Daoy (cell line): ENCODE measurements at regions not wholly inside any gene's neighbourhood (a gene's known extent, or its start where the extent isn't known, plus 50 kb on each side); places are given as distances from the start of the nearest gene placed in this dataset.

Experiments used
- DNase-seq: peaks from one replicate; pipeline ENCODE4 v3.0.0-alpha.2; 2015; ENCODE audit warnings: low read depth

DNA sequence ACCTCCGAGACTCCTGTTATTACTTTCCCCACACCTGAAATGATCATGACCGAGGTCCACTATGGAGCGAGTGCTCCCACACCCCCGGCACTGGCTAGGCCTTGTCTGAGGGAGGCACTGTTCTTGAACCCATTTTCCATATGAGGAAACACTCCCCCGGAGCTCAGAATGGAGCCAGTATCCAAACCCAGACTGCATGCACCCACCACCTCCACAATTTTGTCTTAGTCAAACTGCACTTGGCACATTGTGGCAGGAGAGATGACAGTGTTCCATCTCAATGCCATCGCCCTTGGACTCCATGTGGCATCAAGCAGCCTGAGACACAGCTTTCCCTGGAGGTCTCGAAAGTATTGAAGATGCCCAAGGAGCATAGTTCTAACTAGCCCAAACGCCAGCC, 154.1 kb downstream of the NUP210 start:
- DNase-seq = no peak

DNA sequence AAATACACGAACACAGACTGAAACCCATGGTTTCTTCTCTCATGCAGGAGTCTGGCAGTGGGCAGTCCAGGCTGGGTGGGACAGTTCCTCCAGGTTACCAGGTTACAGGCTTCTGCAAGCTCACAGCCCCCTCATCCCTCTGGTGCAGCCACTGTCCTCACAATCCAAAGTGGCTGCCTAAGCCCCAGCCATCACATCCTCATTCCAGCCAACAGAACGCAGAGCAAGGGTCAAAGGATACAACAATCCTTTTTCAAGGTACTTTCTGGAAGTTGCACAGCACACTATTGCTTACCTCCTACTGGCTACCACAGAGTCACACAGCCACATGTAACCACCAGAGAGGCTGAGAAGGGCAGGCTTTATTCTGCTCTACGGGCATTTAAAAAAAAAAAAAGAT, 154.6 kb downstream of the NUP210 start:
- no peak for DNase-seq

DNA sequence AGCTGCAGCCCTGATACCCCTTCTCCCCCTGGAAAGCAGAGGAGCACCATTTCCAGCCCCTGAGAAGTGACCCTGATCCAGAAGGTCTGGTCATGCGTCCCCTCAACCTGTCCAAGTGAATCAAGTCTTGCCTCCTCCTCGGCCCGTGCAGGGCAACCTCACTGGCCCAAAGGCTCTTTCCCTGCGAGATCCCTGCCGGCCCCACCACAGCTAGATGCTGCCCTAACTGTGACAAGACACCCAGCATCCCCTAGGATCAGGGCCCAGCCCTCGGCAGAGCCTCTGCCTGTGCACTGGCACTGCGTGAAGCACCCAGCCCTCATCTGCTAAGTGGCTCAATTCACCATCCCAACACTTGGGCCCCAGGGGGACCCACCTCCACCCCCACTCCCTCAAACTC, 155.1 kb downstream of the NUP210 start:
- DNase-seq = no peak

DNA sequence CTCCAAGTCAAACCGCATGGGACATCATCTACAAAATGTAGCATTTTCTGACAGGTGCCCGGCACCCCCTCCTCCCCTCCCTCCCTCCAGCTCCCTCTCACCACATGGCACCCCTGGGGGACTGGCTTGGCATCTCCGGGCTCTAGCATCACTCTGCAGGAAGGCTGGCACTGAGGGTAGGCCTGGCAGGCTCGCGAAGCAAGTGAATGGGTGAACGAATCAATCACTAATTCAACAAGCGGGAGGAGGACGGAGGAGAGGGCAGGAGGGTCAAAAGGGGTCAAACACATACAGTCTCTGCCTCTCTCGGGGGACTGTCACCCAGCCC, 155.7 kb downstream of the NUP210 start:
- no peak for DNase-seq

DNA sequence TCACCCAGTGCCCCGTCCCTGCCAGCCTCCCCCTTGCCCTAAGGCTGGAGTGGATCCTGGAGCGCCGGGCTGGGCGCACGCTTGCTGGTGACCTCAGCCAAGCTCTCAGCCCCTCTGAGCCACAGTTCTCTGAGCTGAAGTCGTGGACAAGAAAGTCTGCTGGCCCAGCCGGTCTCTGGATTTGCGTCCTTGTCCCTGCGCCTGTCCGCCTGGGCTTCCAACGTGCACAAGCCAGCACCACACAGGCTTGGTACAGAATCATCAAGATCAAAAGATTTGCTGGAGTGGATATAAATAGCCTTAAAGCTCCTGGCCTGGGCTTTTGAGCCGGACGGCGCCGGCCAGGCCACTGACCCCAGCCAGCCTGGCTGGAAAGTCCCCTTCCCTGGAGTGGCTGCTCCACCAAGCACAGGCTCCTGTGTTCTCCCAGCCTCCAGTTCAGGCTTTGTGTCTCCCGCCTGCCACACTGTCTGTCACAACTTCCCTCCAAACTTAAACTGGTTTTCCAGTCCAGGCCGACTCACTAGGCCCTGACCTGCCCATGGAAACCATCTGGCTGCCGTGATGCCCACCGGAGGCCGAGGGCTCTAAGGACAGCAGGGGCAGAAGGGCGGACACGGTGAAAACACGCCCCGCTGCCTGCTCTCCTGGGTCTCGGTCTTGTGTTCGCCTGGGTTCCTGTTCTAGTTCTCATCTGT, 156.2 kb downstream of the NUP210 start:
- no peak for DNase-seq

DNA sequence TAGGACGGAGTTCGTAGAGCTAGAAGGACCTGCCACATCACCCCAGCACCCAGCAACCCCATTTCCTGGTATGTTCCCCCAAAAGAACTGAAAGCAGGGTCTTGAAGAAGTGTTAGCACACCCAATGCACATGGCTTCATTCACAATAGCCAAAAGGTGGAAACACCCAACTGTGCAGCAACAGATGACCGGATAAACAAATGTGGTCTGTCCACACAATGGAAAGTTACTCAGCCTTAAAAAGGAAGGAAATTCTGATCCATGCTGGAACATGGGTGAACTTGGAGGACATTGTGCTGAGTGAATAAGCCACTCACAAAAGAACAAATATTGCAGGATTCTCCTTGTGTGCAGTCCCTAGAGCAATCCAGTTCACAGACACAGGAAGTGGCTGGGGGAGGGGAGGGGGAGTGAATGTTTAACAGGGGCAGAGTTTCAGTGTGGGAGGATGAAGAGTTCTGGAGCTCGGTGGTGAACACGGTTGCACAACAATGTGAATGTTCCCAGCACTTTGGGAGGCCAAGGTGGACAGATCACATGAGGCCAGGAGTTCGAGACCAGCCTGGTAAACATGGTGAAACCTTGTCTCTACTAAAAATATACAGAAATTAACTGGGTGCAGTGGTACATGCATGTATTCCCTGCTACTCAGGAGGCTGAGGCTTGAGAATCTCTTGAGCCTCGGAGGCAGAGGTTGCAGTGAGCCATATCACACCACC, 157.5 kb downstream of the NUP210 start:
- no peak for DNase-seq

DNA sequence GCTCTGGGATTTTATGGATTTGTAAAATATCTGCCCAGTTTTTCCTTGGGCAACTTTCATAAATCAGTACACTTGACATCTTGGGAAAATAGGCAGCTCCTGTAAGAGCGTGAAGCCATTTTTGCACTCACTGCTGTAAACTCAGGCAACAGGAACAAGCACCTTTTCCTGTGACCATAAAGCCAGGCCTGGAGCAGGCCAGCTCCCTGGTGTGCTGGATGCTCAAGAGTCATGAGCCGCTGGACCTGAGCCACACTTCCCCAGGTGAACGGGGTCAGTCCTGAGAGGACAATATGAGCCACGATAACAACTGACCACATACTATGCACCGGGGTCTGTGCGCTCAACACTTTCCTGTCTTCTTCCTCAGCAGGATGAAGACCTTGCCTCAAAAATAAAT, 158.2 kb downstream of the NUP210 start:
- no peak for DNase-seq

DNA sequence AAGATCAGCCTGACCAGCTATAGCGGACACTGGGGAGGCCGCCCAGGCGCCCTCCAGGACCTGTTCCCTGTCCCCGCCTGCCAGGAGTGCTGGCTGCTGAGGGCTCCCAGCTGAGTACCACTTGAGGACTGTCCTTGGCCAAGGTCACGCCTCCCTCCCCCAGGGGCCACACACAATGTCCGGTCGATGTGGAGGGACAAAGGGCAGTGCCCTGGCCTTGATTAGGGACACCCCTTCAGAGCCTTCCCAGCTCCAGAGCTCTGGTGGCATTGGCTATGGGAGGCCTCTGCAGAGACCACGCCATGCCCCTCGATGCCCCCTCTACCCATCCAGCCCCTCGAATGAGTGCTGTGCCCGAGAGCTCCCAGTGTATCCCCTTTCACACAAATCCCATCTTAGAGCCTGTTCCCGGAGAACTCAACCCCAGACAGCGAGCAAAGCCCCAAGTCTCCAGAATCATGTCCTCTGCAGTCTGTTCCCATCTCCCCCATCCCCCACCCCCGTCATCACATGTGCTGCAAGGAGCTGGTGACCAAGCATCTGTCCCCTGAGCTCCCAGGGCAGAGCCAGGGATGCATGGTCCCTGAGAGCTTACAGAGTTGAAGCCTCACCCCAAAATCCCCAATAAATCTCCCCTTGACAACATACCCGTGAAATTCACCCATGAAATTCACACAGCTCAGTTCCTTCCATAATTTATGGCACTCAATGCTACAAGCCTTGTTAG, 158.9 kb downstream of the NUP210 start:
- no peak for DNase-seq

DNA sequence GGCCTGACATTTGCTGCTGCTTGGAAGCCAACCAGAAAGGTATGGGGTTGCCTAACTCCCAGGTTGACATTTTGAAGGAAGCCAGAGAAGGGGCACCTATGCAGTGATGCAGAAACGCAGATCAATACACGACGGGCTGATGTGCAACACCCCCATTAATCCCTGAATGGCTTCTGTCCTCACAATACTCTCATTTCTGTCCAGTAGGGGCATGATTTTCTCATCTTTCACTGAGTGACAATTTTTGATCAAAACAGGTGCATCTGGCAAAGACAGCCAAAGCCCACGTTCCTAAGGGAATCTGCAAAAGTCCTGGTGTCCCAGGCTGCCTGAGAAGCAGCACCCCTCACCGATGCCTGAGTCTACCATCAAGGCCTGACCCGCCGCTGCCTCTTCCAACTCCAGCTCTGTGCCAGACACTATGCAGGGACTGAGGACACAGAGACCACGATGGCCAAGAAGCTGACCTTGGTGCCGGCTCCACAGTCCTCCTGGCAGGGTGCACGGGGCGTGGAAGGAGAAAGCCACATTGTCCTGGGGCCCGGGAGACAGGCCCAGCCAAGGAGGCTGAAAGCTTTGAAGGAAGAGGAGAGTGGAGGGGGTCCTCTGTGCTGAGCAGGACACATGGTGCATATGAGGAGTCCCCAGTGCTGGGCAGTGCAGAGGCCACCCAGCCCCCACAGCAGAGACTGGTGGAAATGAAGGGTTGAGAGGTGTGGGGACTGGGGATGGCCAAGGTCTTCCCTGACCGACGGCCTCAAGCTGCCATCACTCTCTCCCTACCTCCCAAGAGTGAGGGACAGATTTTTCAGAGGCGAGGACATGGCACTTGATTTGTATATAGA, 159.6 kb downstream of the NUP210 start:
- no peak for DNase-seq

DNA sequence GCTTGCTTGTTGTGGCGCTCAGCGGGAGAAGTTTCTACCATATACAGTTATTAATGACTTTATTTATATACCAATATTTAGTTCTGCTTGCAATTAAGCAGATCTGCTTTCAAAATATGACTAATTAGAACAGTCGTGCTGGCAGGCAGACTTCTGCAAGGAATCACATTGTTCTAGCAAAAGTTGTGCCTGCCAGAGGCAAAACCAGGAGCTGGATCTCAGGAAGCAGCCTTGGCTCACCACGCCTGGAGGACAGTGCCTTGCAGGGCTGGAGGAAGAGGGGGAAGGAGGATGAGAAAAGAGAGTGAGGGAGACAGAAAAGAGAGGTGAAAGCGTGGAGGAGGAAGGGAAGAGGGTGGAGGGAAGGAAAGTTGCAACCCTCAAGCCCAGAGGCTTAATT, 160.3 kb downstream of the NUP210 start:
- no peak for DNase-seq

DNA sequence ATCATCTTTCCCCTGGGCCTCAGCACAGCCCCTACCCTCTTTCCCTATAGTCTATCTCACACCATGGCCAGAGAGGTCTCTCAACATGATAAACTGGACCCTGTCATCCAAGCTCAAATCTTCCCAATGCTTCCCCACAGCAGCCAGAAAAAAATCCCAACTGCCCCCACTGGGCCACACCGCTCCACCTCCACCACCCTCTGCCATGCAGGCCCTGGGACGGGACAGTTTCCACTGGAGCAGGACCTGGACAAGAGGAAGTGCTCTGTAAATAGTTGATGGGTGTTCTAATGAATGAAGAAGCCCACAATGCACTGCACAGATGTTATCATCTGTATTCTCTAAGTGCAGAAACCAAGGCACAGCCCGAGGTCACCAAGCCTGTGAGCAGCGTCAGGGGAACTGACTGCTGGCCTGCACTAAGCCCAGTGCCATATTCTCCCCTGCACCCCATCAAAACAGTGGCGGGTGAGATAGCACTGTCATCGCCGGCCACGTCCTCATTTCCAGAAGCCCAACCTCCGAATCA, 161.1 kb downstream of the NUP210 start:
- DNase-seq = no peak

DNA sequence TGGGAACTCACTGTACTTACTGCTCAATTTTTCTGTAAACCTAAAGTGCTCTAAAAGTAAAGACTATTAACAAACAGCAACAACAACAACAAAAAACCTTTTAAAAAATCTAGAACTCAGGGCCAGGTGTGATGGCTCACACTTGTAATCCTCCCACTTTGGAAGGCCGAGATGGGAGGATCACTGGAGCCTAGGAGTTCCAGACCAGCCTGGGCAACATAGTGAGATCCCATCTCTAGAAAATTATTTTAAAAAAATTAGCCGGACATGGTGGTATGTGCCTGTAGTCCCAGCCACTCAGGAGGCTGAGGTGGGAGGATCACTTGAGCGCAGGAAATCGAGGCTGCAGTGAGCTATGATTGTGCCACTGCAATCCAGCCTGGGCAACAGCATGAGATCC, 161.8 kb downstream of the NUP210 start:
- no peak for DNase-seq

DNA sequence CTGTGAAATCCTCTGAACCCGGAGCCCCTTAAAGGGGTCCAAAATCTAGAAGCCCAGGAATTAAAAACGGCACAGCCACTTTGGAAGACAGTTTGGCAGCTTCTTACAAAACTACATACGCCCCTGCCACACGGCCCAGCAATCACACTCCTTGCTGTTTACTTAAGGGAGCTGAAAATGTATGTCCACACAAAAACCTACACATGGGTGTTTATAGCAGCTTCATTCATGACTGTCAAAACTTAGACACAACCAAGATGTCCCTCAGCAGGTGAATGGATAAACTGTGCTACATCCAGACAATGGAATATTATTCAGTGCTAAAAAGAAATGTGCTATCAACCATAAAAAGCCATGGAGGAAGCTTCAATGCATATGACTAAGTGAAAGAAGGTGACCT, 162.5 kb downstream of the NUP210 start:
- no peak for DNase-seq

DNA sequence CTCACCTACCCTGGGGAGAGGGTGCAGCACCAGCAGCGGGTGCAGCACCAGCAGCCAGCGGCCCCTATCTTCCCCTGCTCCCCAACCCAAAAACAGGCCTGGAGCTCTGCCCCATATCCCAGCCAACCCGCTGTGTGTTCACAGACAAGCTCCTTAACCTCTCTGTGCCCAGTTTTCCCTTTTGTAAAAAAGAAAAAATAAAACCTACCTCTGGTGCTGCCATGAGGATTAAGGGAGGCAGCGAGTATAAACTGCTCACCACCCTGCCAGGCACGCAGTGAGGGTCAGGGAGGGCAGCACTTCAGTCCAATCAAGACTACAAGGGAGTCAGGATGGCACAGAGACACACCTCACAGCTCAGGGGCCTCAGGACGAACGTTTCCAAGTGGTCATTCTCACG, 163.3 kb downstream of the NUP210 start:
- no peak for DNase-seq

DNA sequence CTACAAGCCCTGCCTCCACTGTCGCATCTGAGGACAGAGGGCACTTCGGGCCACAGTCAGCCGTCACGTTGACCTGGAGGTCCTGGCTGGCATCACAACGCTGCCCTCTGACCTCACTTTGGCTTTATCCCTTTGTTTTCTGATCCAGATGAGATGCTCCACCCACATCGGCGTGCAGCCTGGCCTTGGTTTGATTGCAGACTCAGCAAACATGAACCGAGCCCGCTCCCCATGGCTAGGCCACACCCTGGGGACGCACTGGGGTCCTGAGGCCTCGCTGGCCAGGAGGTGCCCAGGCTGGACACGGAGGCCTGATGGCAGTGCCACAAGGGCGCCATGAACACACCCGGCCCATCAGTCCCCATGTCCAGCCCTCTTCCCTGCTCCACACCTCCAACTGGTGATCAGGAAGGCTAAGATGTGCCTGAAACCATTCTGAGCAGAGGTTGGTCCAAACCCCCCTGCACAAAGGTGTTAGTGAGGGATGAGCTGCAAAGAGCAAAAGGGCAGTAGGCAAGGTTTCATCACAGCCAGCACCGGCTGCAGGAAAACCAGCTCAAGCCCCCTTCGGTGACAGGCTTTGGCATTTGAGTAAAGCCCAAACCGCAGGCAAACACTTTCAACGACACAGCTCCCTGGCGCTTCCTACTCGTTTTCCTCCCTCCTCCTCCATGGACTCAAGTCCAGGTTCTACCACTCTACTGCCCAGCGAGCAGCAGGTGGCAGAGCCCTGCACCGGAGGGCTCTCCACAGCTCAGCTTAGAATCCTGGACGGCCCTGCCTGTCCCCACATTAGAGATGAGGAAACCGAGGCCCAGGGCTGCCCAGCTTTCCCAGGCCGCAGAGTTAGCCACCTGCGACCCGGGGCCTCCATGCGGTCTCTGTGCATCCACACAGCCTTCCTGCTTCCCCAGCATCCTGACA, 165.8 kb downstream of the NUP210 start:
- no peak for DNase-seq

DNA sequence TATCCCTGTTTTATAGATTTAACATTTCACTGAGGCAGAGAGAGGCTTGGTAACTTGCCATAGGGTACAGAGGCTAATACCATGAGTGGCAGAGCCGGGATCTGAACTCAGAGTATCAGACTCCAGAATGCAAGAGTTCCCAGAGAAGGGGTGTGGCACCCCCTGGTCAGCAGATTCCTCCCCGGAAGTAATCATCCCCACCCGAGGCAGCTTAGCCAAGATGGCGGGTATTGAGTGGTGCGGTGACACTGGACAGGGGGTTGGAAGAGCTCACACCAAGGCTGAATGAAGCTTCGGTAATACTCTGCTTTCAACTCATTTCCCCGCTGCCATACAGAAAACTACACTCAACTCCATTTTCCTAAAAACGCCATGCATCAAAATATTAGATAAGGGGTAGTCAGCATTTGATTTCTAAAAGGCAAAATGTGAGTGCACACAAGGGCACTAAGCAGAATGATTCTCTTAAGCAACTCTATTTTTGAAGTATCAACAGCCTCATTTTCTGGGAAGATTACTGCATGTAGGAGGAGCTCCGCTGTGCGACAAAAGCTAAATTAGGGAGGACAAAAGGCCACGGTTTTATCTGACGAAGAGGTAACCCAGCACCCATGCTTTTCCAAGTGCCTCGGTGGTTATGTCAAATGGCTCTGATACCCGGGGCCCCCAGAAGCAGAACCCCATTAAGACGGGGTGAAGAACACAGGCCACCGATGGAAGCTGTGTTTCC, 166.7 kb downstream of the NUP210 start:
- no peak for DNase-seq

DNA sequence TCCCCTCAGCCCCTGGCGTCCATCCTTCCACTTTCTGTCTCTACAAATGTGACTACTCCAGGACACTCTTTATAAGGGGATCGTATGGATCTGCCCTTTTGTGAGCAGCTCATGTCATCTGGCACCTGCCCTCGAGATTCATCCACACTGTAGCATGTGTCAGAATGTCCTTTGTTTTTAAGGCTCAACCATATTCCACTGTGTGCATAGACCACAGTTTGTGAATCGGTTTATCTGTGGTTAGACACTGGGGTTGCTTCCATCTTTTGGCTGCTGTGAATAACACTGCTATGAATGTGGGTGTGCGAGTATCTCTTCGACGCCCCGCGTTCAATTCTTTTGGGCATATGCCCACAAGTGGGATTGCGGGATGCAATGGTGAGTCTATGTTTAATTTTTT, 167.9 kb downstream of the NUP210 start:
- no peak for DNase-seq

DNA sequence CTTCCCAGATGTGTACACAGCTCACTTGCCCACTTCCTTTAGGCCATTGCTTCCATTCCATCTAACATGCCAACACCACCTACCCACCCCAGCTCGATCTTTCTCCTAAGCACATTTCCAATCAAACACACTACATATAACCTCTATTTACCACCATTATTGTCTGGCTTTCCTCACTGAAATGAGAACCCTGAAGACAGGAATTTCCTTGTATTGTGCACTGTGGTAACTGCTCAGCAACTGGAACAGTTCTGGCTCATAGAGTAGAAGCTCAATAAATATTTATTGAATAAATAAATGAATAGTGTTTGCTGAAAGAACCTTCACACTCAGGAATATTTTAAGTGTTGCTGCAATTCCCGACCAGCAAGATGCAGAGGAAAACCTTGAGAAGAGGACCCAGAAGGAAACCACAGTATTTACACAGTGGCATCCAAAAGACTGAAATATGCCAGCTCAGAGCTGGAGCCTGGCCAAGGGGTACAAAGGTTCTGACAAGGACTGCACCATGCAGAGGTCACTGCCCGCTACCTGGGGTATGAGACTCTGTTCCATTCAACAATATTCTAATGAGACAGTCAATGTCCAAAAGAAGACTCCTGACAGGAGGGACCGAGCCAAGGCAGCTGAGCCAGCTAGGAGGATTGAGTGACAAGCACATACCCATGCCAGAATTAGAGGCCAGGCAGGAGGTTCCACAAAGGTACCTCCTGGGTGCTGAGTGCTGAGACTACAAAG, 168.8 kb downstream of the NUP210 start:
- DNase-seq = no peak

DNA sequence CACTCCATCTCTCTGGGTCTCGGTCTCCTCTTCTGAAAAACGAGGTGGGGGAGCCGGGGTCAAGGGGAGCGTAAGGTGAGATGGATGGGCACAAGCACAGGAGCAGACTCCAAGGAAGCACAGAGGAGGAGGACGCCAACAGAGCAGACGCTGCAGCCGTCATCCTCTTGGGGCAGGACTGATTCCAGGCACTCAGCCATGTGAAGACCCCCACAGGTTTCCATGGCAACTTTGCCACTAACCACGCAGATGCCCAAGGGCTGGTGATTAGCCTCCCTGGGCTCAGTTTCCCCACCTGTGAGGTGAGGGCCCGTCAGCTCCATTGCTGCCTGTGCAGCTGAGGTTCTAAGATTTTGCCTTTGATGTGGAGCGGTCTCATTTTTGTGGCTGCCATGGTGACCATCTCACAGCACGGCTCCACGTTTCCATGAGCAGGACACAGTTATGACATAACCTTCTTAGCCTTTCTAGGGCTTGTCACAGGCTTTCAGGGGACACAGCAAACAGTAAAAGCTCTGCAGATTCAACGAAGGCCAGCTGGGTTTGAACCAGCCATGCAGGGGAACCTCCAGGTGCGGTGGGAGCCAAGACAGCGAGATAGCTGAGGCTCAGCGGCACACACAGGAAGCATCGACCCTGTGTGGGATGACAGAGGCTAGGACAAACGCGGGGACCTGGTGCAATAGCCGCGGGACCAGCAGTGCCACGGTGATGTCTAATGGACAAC, 170.3 kb downstream of the NUP210 start:
- no peak for DNase-seq
